ENCODE measurements at regions not wholly inside any gene's neighbourhood (a gene's known extent, or its start where the extent isn't known, plus 50 kb on each side); places are given as distances from the start of the nearest gene placed in this dataset.

DNA sequence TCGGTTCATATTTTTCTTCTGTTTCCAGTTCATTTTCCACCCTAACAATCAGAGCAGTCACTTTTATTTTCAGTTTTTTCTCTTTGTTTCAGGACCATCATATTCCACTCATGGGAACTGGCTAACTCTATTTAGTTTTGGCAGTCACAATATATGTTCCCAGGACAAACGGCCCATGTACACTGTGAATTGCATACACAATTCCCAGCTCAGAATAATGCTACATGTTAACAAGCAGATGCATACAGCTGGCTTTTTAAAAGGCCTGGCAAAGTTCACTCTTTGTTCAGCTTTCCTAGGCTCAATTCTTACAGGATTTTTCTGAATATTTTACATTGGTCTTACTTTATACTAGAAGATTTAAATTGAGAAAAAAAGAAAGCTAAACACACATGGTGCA is 224.9 kb downstream of the ANKRD50 start:
- no peak for TF ChIP-seq CTCF (conservative IDR thresholded peaks at IDR 0.05; ENCODE audit: low read depth, low read length)
- no peak for DNase-seq (ENCODE audit: low read depth)
- no peak overlapping the region for H3K4me3 ChIP-seq (ENCODE audit: low read length)

GRCh38 chr4:124491361-124492145 is 221.0 kb downstream of the ANKRD50 start:
- DNase-seq (ENCODE audit: low read depth) = peak; percentile 17
- TF ChIP-seq CTCF (conservative IDR thresholded peaks at IDR 0.05; ENCODE audit: low read depth, low read length) = no peak
- no peak overlapping the region for H3K4me3 ChIP-seq (ENCODE audit: low read length)

- H3K4me3 ChIP-seq (ENCODE audit: low read length) = no peak overlapping the region
- no peak for DNase-seq (ENCODE audit: low read depth)
- no peak for TF ChIP-seq CTCF (conservative IDR thresholded peaks at IDR 0.05; ENCODE audit: low read depth, low read length)
Measured at GRCh38 chr4:124499261-124499660, 213.3 kb downstream of the ANKRD50 start.

- TF ChIP-seq CTCF (conservative IDR thresholded peaks at IDR 0.05; ENCODE audit: low read depth, low read length) = no peak
- H3K4me3 ChIP-seq (ENCODE audit: low read length) = no peak overlapping the region
- no peak for DNase-seq (ENCODE audit: low read depth)
Measured at GRCh38 chr4:124501576-124501975, 211.0 kb downstream of the ANKRD50 start.

GRCh38 chr4:124504431-124504830 is 208.1 kb downstream of the ANKRD50 start:
- TF ChIP-seq CTCF (conservative IDR thresholded peaks at IDR 0.05; ENCODE audit: low read depth, low read length) = no peak
- DNase-seq (ENCODE audit: low read depth) = no peak
- H3K4me3 ChIP-seq (ENCODE audit: low read length) = no peak overlapping the region

GRCh38 chr4:124505211-124505610 is 207.3 kb downstream of the ANKRD50 start:
- DNase-seq (ENCODE audit: low read depth) = no peak
- no peak overlapping the region for H3K4me3 ChIP-seq (ENCODE audit: low read length)
- TF ChIP-seq CTCF (conservative IDR thresholded peaks at IDR 0.05; ENCODE audit: low read depth, low read length) = no peak

DNA sequence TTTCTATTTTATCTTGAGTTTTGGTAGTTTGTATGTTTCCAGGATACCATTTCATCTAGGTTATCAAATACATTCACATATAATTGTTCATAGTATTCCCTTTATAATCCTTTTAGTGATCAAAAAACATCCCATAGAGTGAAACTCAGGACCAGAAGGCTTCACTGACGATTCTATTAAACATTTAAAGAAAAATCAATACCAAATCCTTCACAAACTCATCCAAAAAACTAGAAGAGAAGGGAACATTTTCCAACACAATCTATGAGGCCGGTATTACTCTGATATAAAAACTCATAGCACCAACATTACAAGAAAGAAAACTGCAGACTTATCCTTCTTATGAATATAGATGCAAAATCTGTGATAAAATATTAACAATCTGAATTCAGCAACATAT is 203.4 kb downstream of the ANKRD50 start:
- H3K4me3 ChIP-seq (ENCODE audit: low read length) = no peak overlapping the region
- no peak for DNase-seq (ENCODE audit: low read depth)
- TF ChIP-seq CTCF (conservative IDR thresholded peaks at IDR 0.05; ENCODE audit: low read depth, low read length) = no peak
